ENCODE measurements at regions not wholly inside any gene's neighbourhood (a gene's known extent, or its start where the extent isn't known, plus 50 kb on each side); places are given as distances from the start of the nearest gene placed in this dataset.

DNA sequence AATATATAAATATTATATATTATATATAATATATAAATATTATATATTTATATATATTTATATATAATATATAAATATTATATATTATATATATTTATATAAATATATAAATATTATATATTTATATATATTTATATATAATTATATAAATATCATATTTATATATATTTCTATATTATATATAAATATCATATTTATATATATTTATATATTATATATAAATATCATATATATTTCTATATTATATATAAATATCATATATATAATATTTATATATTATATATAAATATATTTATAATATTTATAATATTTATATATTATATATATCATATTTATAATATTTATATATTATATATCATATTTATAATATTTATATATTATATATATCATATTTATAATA, 321.4 kb downstream of the CDH2 start:
- Histone ChIP-seq H3K79me2 (ENCODE audit: insufficient read depth, low read length) (no peaks in the 10 kb centered on the region), H2BK20ac (ENCODE audit: low read depth, low read length, poor library complexity, severe bottlenecking) (no peak overlapping the region), H2BK120ac (ENCODE audit: low read depth, low read length, poor library complexity, severe bottlenecking) (no peak overlapping the region), H4K20me1 (ENCODE audit: control insufficient read depth, insufficient read depth, insufficient read length) (no peaks in the 10 kb centered on the region), H3K9ac (ENCODE audit: extremely low read depth, insufficient read length, low read length) (no peak overlapping the region), H3K23ac (ENCODE audit: insufficient read length, low read depth, low read length) (no peak overlapping the region), H4K8ac (replicated peaks; ENCODE audit: insufficient read length, low read depth, low read length) (no peak overlapping the region), H3K9me3 (ENCODE audit: control insufficient read depth, low read depth, low read length) (no peaks in the 10 kb centered on the region), H2BK15ac (ENCODE audit: low read depth, low read length) (no peak overlapping the region), H3K27ac (ENCODE audit: insufficient read length, low read depth, low read length) (no peak overlapping the region), H3K14ac (ENCODE audit: insufficient read depth, low read length) (no peak overlapping the region), H3K56ac (ENCODE audit: insufficient read length, low read depth, low read length) (no peak overlapping the region), H2BK12ac (ENCODE audit: insufficient read length, low read depth, low read length) (no peak overlapping the region), H3K4ac (ENCODE audit: low read depth, low read length) (no peak overlapping the region), H3K18ac (ENCODE audit: insufficient read length, low read depth, low read length) (no peak overlapping the region), H3K79me1 (ENCODE audit: insufficient read depth, low read depth, low read length, poor library complexity, severe bottlenecking) (no peaks in the 10 kb centered on the region), H3K4me2 (ENCODE audit: insufficient read depth, insufficient read length, low read length) (no peak overlapping the region), H3K23me2 (ENCODE audit: insufficient read length, low read depth, low read length, poor library complexity, severe bottlenecking) (no peaks in the 10 kb centered on the region), H4K5ac (ENCODE audit: insufficient read length, low read depth, low read length) (no peak overlapping the region), H3K4me1 (ENCODE audit: insufficient read depth, low read length) (no peaks in the 10 kb centered on the region), H2AFZ (ENCODE audit: low read length) (no peak overlapping the region), H3K27me3 (ENCODE audit: insufficient read depth, low read length) (no peaks in the 10 kb centered on the region), H4K91ac (ENCODE audit: insufficient read length, low read depth, low read length) (no peak overlapping the region), H2AK5ac (ENCODE audit: insufficient read length, low read length) (no peak overlapping the region), H3T11ph (ENCODE audit: low read length) (no peak overlapping the region), H2BK5ac (ENCODE audit: insufficient read length, low read length) (no peak overlapping the region)
- Mint-ChIP-seq H3K27me3 (ENCODE audit: low read depth) (no peaks in the 10 kb centered on the region), H3K4me1 (0 out of 4 replicates have a peak, but pooled peaks cover 0 to 4% of the 10 kb centered on the region in 2 experiments), H3K9me3 (peaks cover 2 to 19% of the 10 kb centered on the region in 2 experiments; a peak in 4 of 5 replicates), H3K27ac (no peak overlapping the region), H3K36me3 (ENCODE audit: insufficient read depth in 1 of 3, low read depth in 3 of 3) (peaks cover 0 to 2% (median 0%) of the 10 kb centered on the region in 3 experiments; a peak in 1 of 7 replicates), H3K4me3 (no peak overlapping the region)
- no peak for DNase-seq
- TF ChIP-seq, protein P1, sequence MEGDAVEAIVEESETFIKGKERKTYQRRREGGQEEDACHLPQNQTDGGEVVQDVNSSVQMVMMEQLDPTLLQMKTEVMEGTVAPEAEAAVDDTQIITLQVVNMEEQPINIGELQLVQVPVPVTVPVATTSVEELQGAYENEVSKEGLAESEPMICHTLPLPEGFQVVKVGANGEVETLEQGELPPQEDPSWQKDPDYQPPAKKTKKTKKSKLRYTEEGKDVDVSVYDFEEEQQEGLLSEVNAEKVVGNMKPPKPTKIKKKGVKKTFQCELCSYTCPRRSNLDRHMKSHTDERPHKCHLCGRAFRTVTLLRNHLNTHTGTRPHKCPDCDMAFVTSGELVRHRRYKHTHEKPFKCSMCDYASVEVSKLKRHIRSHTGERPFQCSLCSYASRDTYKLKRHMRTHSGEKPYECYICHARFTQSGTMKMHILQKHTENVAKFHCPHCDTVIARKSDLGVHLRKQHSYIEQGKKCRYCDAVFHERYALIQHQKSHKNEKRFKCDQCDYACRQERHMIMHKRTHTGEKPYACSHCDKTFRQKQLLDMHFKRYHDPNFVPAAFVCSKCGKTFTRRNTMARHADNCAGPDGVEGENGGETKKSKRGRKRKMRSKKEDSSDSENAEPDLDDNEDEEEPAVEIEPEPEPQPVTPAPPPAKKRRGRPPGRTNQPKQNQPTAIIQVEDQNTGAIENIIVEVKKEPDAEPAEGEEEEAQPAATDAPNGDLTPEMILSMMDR (conservative IDR thresholded peaks at IDR 0.05): no peak
